ENCODE measurements at regions not wholly inside any gene's neighbourhood (a gene's known extent, or its start where the extent isn't known, plus 50 kb on each side); places are given as distances from the start of the nearest gene placed in this dataset.

DNA sequence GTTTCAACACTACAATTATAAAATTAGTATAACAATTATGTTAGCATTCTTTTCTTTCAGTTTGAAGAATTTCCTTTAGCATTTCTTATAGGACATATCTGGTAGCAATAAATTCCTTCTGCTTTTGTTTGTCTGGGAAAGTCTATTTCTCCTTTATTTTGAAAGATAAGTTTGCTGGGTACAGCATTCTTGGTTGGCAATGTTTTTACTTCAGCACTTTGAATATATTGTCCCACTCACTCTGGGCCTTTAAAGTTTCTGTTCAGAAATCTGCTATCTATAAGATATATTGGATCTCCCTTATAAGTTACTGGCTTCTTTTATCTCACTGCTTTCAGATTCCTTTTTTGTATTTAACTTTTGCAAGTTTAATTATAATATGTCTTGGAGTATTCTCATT lies 222.1 kb downstream of the PARM1 start:
- in situ Hi-C loops (cut with HindIII; ENCODE audit: low pct_ligation_motif_present, low sequenced_read_pairs) = no loop called here
- H3K36me3 ChIP-seq (replicated peaks) = no peaks in the 10 kb centered on the region
- no peak overlapping the region for H3K27ac ChIP-seq
- no peak overlapping the region for H3K4me3 ChIP-seq (ENCODE audit: low read depth, low read length)
- no peaks in the 10 kb centered on the region for H3K27me3 ChIP-seq (replicated peaks)
- no peak for TF ChIP-seq CTCF (IDR thresholded peaks at IDR 0.05; ENCODE audit: low read depth, low read length, missing control alignments)
- DNase-seq = no peak

DNA sequence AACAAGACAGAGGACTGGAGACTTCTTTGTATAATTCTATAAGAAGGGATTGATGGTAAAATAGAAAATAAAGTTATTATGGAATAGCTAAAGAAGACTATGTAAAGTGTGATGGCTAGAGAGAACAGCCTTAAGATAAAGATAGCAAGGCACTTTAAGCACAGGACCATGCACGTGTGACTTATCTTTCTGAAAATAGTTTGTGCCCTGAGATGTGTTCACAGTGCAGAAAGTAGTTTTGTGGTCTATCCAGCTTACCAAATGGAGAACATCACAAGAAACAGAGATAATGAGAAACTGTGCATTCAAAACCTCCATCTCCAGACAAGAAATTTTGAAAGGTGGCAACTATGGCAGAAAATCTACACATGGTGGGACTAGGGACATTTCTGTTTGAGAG lies 213.3 kb downstream of the PARM1 start:
- no peak overlapping the region for H3K27ac ChIP-seq
- in situ Hi-C loops (cut with HindIII; ENCODE audit: low pct_ligation_motif_present, low sequenced_read_pairs) = no loop called here
- H3K27me3 ChIP-seq (replicated peaks) = no peaks in the 10 kb centered on the region
- H3K4me3 ChIP-seq (ENCODE audit: low read depth, low read length) = no peak overlapping the region
- H3K36me3 ChIP-seq (replicated peaks) = no peaks in the 10 kb centered on the region
- TF ChIP-seq CTCF (IDR thresholded peaks at IDR 0.05; ENCODE audit: low read depth, low read length, missing control alignments) = no peak
- no peak for DNase-seq

DNA sequence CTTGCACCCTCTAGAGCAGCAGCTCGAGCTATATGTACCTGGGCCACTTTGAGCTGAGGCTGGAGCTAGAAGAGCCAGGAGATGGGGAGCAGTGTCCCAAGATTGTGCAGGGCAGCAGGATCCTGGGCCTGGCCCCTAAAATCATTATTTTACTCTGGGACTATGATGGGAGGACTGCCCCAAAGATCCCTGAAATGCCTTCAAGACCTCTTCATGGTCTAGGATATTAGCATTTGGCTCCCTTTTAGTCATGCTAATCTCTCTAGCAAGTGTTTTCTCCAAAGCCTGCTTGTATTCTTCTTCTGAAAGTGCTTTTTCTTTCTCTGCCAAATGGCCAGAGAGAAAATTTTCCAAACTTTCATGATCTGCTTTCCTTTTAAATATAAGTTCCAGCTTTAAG lies 211.6 kb downstream of the PARM1 start:
- no peak for TF ChIP-seq CTCF (IDR thresholded peaks at IDR 0.05; ENCODE audit: low read depth, low read length, missing control alignments)
- no peak overlapping the region for H3K27ac ChIP-seq
- no peak overlapping the region for H3K4me3 ChIP-seq (ENCODE audit: low read depth, low read length)
- in situ Hi-C loops (cut with HindIII; ENCODE audit: low pct_ligation_motif_present, low sequenced_read_pairs) = no loop called here
- no peak for DNase-seq
- no peaks in the 10 kb centered on the region for H3K27me3 ChIP-seq (replicated peaks)
- H3K36me3 ChIP-seq (replicated peaks) = no peaks in the 10 kb centered on the region

GRCh38 chr4:75142850-75143249 lies 209.9 kb downstream of the PARM1 start:
- TF ChIP-seq CTCF (IDR thresholded peaks at IDR 0.05; ENCODE audit: low read depth, low read length, missing control alignments) = no peak
- H3K4me3 ChIP-seq (ENCODE audit: low read depth, low read length) = no peak overlapping the region
- peak overlapping the region; percentile 70 for H3K27ac ChIP-seq
- DNase-seq = peak; percentile 82
- in situ Hi-C loops (cut with HindIII; ENCODE audit: low pct_ligation_motif_present, low sequenced_read_pairs) = no loop called here
- H3K27me3 ChIP-seq (replicated peaks) = no peaks in the 10 kb centered on the region
- no peaks in the 10 kb centered on the region for H3K36me3 ChIP-seq (replicated peaks)

DNA sequence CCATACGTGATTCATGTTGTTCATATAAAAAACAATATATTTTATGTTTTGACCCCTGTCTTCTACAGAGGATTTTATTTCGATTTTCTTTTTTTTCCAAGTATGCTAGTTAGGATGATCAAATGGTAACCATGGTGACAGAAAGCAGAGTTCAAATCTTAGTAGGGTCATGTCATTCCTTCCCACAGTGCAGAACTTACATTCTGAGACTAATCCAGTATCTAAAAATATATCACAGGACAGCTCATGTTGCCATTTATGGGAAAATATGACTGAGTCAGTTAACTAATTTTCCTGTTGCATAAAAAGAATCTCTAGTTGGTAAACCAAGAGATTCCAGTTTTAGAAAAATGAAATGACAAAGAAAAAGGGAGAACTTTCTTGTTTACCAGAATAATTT lies 209.5 kb downstream of the PARM1 start:
- DNase-seq = peak; percentile 49
- H3K27ac ChIP-seq = peak overlapping the region; percentile 70
- H3K27me3 ChIP-seq (replicated peaks) = no peaks in the 10 kb centered on the region
- H3K36me3 ChIP-seq (replicated peaks) = no peaks in the 10 kb centered on the region
- TF ChIP-seq CTCF (IDR thresholded peaks at IDR 0.05; ENCODE audit: low read depth, low read length, missing control alignments) = no peak
- H3K4me3 ChIP-seq (ENCODE audit: low read depth, low read length) = no peak overlapping the region
- in situ Hi-C loops (cut with HindIII; ENCODE audit: low pct_ligation_motif_present, low sequenced_read_pairs) = no loop called here

GRCh38 chr4:75141162-75141561 lies 208.2 kb downstream of the PARM1 start:
- no peak for DNase-seq

More at GRCh38 chr4:75141162-75141561, 208.2 kb downstream of the PARM1 start:
- in situ Hi-C loops (cut with HindIII; ENCODE audit: low pct_ligation_motif_present, low sequenced_read_pairs) = no loop called here
- Histone ChIP-seq H3K27me3 (replicated peaks) (no peaks in the 10 kb centered on the region), H3K27ac (no peak overlapping the region), H3K4me3 (ENCODE audit: low read depth, low read length) (no peak overlapping the region), H3K36me3 (replicated peaks) (no peaks in the 10 kb centered on the region)
- TF ChIP-seq CTCF (IDR thresholded peaks at IDR 0.05; ENCODE audit: low read depth, low read length, missing control alignments) = no peak

Measured in brain microvascular endothelial cell (primary cell).